CD14-positive monocyte (primary cell): ENCODE measurements at regions not wholly inside any gene's neighbourhood (a gene's known extent, or its start where the extent isn't known, plus 50 kb on each side); places are given as distances from the start of the nearest gene placed in this dataset.

ENCODE experiments used
- DNase-seq, 3 donors: peaks; one replicate each; pipeline ENCODE4 v3.0.0-alpha.2; 2011 to 2022
- H2AFZ ChIP-seq: 2 replicates; pipeline ENCODE4 v1.6.0; 2012; ENCODE audit warnings: mild to moderate bottlenecking, low read depth, low read length, inconsistent platforms; ENCODE audit not compliant: insufficient read depth, poor library complexity, severe bottlenecking
- H3K27ac ChIP-seq, 2 donors: 1 replicate in 1 of 2; 2 replicates in 1 of 2; pipeline ENCODE4 v1.5.1; 2012 to 2013; ENCODE audit warnings: low read length in 2 of 2, control low read depth in 1 of 2, inconsistent platforms in 1 of 2, low read depth in 1 of 2, mild to moderate bottlenecking in 1 of 2
- H3K27me3 ChIP-seq, 2 donors: one replicate each; pipeline versions ENCODE4 v1.6.0 to v1.6.1; 2011 to 2013; ENCODE audit warnings: low read length in 2 of 2; ENCODE audit not compliant: control insufficient read depth in 2 of 2, insufficient read depth in 2 of 2
- H3K36me3 ChIP-seq, 2 donors: replicated peaks in 1 of 2; 1 replicate in 1 of 2; 2 replicates in 1 of 2; pipeline versions ENCODE4 v1.5.1 to v1.6.1; 2012 to 2013; ENCODE audit warnings: low read length in 2 of 2, control low read depth in 1 of 2, inconsistent platforms in 1 of 2, mild to moderate bottlenecking in 1 of 2; ENCODE audit not compliant: insufficient read depth in 2 of 2, control insufficient read depth in 1 of 2
- H3K4me1 ChIP-seq, 2 donors: 1 replicate in 1 of 2; 2 replicates in 1 of 2; pipeline versions ENCODE4 v1.5.1 to v1.6.1; 2012 to 2013; ENCODE audit warnings: low read length in 2 of 2, control low read depth in 1 of 2, inconsistent platforms in 1 of 2, mild to moderate bottlenecking in 1 of 2, moderate library complexity in 1 of 2; ENCODE audit not compliant: insufficient read depth in 2 of 2, control insufficient read depth in 1 of 2
- H3K4me2 ChIP-seq: replicated peaks from 2 replicates; pipeline ENCODE3; 2012; ENCODE audit warnings: low read length, moderate library complexity, mild to moderate bottlenecking; ENCODE audit not compliant: poor library complexity, severe bottlenecking; ENCODE audit errors: extremely low read depth
- H3K4me3 ChIP-seq, 3 experiments: fragments of 200-600 bp in 1 of 3; sonication (generic) in 1 of 3; replicated peaks in 1 of 3; 1 replicate in 2 of 3; 2 replicates in 1 of 3; pipeline ENCODE4 v1.5.1; 2011 to 2013; ENCODE audit warnings: low read length in 3 of 3, mild to moderate bottlenecking in 3 of 3, control low read depth in 2 of 3, low read depth in 2 of 3, inconsistent platforms in 1 of 3, moderate library complexity in 1 of 3
- H3K79me2 ChIP-seq: 2 replicates; pipeline ENCODE4 v1.6.0; 2012; ENCODE audit warnings: mild to moderate bottlenecking, control low read depth, inconsistent platforms, low read length, moderate library complexity; ENCODE audit not compliant: insufficient read depth
- H3K9ac ChIP-seq: 2 replicates; pipeline ENCODE4 v1.6.0; 2017; ENCODE audit warnings: low read length, mild to moderate bottlenecking; ENCODE audit not compliant: insufficient read depth, poor library complexity, severe bottlenecking
- H3K9me3 ChIP-seq, 2 donors: replicated peaks in 1 of 2; 1 replicate in 1 of 2; 2 replicates in 1 of 2; pipeline versions ENCODE4 v1.5.1 to v1.6.1; 2012 to 2013; ENCODE audit warnings: low read length in 2 of 2, control low read depth in 1 of 2; ENCODE audit not compliant: control insufficient read depth in 1 of 2, insufficient read depth in 1 of 2
- H4K20me1 ChIP-seq: 2 replicates; pipeline ENCODE4 v1.6.0; 2012; ENCODE audit warnings: mild to moderate bottlenecking, low read length, control low read depth, moderate library complexity; ENCODE audit not compliant: insufficient read depth
- H3K27ac Mint-ChIP-seq, 7 donors: one replicate each; pipeline ENCODE4 v1.8.0; 2020; ENCODE audit warnings: mild to moderate bottlenecking in 7 of 7, mixed read lengths in 7 of 7, moderate library complexity in 6 of 7, inconsistent platforms in 2 of 7
- H3K27me3 Mint-ChIP-seq, 3 donors: one replicate each; pipeline ENCODE4 v1.8.0; 2021 to 2022; ENCODE audit warnings: low read depth in 3 of 3, mild to moderate bottlenecking in 3 of 3, mixed read lengths in 3 of 3, moderate library complexity in 3 of 3, inconsistent platforms in 1 of 3
- H3K36me3 Mint-ChIP-seq, 2 donors: one replicate each; pipeline ENCODE4 v1.8.0; 2020; ENCODE audit warnings: mixed read lengths in 2 of 2, inconsistent platforms in 1 of 2, mild to moderate bottlenecking in 1 of 2
- H3K4me1 Mint-ChIP-seq: one replicate; pipeline ENCODE4 v1.8.0; 2020; ENCODE audit warnings: mild to moderate bottlenecking, mixed read lengths
- H3K4me3 Mint-ChIP-seq, 2 donors: one replicate each; pipeline ENCODE4 v1.8.0; 2020; ENCODE audit warnings: mild to moderate bottlenecking in 2 of 2, mixed read lengths in 2 of 2, moderate library complexity in 1 of 2
- H3K9me3 Mint-ChIP-seq, 7 donors: one replicate each; pipeline ENCODE4 v1.8.0; 2020 to 2022; ENCODE audit warnings: mixed read lengths in 7 of 7, mild to moderate bottlenecking in 6 of 7, moderate library complexity in 6 of 7, inconsistent platforms in 2 of 7
- WGBS: methylation state at CpG from one replicate; pipeline ENCODE4 v1.1.5; 2013; ENCODE audit warnings: missing lambda C conversion rate; ENCODE audit not compliant: insufficient coverage; 5-methylcytosine and 5-hydroxymethylcytosine counted together
- intact Hi-C, 2 donors: fragments of 100-400 bp; cut with micrococcal nuclease; formaldehyde crosslinking; loops; one replicate each; pipeline versions ENCODE4 v1.15.0 to v1.15.1; 2023
- TF ChIP-seq, protein P1 (sequence below): fragments of 200-600 bp; IDR thresholded peaks from one replicate; pipeline ENCODE4 v1.8.0; 2022; ENCODE audit warnings: antibody characterized with exemption, mild to moderate bottlenecking

DNA sequence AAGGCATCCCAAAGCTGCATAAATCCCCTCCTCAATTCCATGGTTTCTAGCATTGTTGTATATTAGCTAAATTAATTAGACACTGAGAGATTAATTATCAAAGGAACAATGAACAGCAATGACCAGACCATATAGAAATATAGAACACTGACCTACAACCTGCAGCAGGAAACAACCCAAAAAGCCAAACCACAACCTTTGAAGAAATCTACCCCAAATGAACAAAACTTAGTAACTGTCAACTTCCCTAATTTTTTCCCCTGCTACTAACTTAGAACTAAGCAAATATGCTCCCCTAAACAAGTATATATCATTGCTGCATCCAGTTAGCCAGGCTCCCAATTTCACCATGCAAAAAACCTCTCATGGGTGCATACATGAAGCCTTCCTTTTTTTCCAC lies 268.0 kb upstream of the ANO3 start:
- H3K27ac ChIP-seq = no peak overlapping the region
- DNase-seq = no peak
- no peak overlapping the region for H3K9ac ChIP-seq
- Mint-ChIP-seq H3K27me3 (peaks cover 0 to 2% (median 0%) of the 10 kb centered on the region in 3 donors), H3K27ac (no peak overlapping the region), H3K9me3 (peaks cover 0 to 3% (median 0%) of the 10 kb centered on the region in 7 donors), H3K4me3 (no peak overlapping the region), H3K36me3 (no peaks in the 10 kb centered on the region), H3K4me1 (no peaks in the 10 kb centered on the region)
- no peaks in the 10 kb centered on the region for H3K4me1 ChIP-seq
- no peak overlapping the region for H2AFZ ChIP-seq
- H3K9me3 ChIP-seq = no peaks in the 10 kb centered on the region
- H3K36me3 ChIP-seq = no peaks in the 10 kb centered on the region
- intact Hi-C loops = no loop called here
- H3K4me2 ChIP-seq = no peak overlapping the region
- no peaks in the 10 kb centered on the region for H3K79me2 ChIP-seq
- TF ChIP-seq, protein P1, sequence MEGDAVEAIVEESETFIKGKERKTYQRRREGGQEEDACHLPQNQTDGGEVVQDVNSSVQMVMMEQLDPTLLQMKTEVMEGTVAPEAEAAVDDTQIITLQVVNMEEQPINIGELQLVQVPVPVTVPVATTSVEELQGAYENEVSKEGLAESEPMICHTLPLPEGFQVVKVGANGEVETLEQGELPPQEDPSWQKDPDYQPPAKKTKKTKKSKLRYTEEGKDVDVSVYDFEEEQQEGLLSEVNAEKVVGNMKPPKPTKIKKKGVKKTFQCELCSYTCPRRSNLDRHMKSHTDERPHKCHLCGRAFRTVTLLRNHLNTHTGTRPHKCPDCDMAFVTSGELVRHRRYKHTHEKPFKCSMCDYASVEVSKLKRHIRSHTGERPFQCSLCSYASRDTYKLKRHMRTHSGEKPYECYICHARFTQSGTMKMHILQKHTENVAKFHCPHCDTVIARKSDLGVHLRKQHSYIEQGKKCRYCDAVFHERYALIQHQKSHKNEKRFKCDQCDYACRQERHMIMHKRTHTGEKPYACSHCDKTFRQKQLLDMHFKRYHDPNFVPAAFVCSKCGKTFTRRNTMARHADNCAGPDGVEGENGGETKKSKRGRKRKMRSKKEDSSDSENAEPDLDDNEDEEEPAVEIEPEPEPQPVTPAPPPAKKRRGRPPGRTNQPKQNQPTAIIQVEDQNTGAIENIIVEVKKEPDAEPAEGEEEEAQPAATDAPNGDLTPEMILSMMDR = no peak
- no peaks in the 10 kb centered on the region for H4K20me1 ChIP-seq
- no peaks in the 10 kb centered on the region for H3K27me3 ChIP-seq
- H3K4me3 ChIP-seq = no peak overlapping the region

DNA sequence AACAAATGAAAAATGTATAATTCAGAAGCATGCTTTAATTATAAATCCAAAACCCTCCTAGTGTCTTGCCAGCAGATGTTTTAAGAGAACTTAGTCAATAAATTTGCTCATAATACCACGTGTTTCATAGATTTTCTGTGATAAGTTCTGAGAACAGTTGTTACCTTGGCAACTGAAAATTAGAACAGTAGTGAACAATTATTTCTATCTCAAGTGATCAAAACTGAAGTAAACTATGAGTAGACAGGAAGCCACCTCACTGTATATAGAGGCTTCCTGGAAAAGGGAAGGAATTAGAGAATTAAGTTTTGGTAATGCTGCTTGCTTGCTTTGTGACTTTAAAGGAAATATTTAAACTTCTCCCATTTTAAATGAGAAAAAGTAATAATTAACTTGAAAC lies 266.0 kb upstream of the ANO3 start:
- Mint-ChIP-seq H3K9me3 (peaks cover 0 to 3% (median 0%) of the 10 kb centered on the region in 7 donors), H3K4me1 (no peaks in the 10 kb centered on the region), H3K27me3 (peaks cover 0 to 2% (median 0%) of the 10 kb centered on the region in 3 donors), H3K4me3 (no peak overlapping the region), H3K27ac (no peak overlapping the region), H3K36me3 (no peaks in the 10 kb centered on the region)
- Histone ChIP-seq H3K9ac (no peak overlapping the region), H3K4me2 (no peak overlapping the region), H3K79me2 (no peaks in the 10 kb centered on the region), H3K4me1 (no peaks in the 10 kb centered on the region), H2AFZ (no peak overlapping the region), H3K36me3 (no peaks in the 10 kb centered on the region), H3K9me3 (no peaks in the 10 kb centered on the region), H3K27ac (no peak overlapping the region), H3K27me3 (no peaks in the 10 kb centered on the region), H4K20me1 (no peaks in the 10 kb centered on the region), H3K4me3 (no peak overlapping the region)
- TF ChIP-seq, protein P1 = no peak
- DNase-seq = no peak
- WGBS = no CpG with 5 or more reads among the region's 1 CpG
- intact Hi-C loops = no loop called here
